CD4-positive, alpha-beta T cell treated with Interleukin-10 for 1 hour (primary cell): ENCODE measurements at regions not wholly inside any gene's neighbourhood (a gene's known extent, or its start where the extent isn't known, plus 50 kb on each side); places are given as distances from the start of the nearest gene placed in this dataset.
A peak's percentile ranks its signal among the peaks of the same experiment; 100 is the strongest.
"Not testable (repeated sequence)": the region's sequence is repeated elsewhere in the genome, so short reads cannot be mapped to it uniquely, and the experiment has no call there.

ENCODE experiments used
- DNase-seq: peaks from one replicate; pipeline ENCODE4 v3.0.0-alpha.2; 2020

DNA sequence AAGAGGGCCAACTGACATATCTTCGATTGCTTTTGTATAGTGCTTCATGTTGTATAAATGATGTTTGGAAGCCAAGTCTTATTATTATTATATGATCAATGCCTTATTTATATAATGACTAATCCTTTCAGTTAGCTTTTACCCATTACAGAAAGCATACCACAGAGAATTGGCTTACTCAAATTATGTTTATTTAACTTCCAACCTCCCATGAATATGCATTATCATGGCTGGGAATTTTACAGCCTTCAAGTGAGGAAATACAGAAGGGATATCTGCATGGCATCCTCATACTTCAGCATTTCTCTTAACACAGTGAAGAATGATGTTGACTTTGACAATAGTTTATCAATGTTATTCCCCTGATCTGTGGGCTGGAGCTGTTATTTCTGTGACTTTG, 225.9 kb upstream of the GAP43 start:
- DNase-seq, result no peak

- no peak for DNase-seq
Observed at GRCh38 chr3:115398506-115398905, 224.8 kb upstream of the GAP43 start.

DNA sequence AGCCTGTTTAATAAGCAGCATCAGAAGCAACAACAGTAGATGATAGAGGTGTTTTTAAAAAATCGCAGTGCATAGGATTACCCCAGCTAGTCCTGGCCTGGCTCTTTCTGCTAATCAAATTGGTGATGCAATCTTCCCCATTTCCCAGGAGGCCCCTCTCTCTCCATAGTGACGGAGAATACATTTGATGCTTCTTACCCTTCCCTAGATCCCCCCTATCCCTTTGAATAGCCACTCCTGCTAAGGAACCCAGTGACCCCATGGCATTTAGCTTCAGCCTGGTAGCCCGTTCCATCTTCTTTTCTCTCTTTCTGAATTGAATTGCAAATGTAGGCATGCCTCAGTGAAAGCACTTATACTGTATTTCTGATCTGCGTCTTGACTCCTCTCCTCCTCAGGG, 223.6 kb upstream of the GAP43 start:
- DNase-seq, result no peak

- no peak for DNase-seq
Observed at GRCh38 chr3:115401298-115401697, 222.0 kb upstream of the GAP43 start.

- no peak for DNase-seq
Observed at GRCh38 chr3:115401851-115402501, 221.3 kb upstream of the GAP43 start.

DNA sequence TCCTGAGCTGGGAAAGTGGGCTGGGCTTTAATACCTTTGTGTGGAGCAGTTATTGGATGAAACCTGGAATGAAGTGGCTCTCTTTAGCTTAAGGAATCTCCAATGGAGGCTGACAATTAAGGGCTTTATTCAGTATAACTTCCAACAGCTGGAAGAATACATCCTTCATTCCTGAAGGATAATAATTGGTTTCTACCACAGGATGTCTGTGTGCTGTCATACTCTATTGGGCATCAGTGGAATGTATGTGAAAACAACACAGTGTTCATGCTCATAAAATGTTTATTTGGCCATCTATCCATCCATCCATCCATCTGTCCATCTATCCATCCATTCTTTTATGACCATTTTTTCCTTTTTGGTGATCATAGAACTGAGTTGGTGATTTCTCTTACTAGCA, 220.7 kb upstream of the GAP43 start:
- DNase-seq, result no peak

- DNase-seq, result no peak
Observed at GRCh38 chr3:115403786-115404185, 219.5 kb upstream of the GAP43 start.

DNA sequence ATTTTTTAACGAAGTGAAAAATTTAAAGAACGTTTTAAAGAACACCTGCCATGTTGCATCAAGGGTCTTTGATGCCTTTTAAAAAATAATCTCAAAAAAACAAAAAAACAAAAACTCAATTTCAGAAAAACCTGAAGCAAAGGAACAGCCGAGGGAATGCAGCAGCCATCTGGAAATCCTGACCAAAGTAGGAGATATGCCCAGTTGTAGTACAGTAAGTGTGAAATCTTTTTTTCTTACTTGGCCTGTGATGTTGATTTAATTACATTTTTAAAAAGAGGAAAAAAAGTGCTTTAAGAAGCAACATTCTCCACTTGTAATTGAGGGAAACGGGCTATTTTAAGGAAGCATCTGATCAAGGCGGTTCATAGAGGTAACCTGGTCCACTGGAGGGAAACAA, 213.7 kb upstream of the GAP43 start:
- no peak for DNase-seq

- not testable (repeated sequence) for DNase-seq
Observed at GRCh38 chr3:115414610-115415009, 208.7 kb upstream of the GAP43 start.

- no peak for DNase-seq
Observed at GRCh38 chr3:115415246-115415996, 207.9 kb upstream of the GAP43 start.

DNA sequence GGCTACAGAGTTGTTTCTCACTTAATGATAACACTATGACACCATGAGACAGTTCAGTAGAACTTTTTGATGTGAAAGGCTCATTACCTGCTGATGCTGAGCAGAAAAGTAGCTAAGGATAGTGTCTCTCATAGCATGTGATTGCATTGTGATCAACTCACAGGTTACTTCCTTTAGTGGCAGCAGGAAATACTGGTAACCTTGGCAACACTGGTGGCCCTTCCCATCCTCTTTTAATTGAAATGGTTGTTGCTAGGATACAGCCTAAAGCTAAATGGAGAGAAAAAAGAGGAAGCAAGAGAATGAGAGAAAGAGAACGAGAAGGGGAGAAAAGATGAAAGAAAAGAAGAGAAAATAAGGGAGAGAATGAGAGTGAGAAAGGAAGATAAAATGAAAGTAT, 204.7 kb upstream of the GAP43 start:
- DNase-seq, result peak; percentile 13

GRCh38 chr3:115420086-115420485, 203.2 kb upstream of the GAP43 start:
- no peak for DNase-seq

DNA sequence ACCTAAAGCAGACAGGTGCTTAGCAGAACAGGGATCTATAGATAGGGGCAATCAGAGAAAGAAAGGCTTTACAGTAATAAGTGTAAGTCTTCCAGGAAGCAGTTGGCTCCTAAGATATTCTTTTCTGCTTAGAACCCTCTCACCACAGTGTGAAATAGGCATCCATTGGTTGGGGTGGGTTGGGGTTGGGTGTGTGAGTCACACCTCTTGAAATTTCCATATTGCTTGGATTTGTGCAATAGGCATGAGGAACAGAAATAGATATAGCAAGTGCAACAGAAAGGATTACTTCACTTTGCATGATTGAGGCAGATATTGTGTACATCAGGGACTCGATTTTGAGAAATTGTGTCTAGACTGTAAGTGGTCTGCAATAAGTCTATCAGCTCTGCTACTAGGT, 200.1 kb upstream of the GAP43 start:
- DNase-seq, result no peak

GRCh38 chr3:115428841-115429240, 194.5 kb upstream of the GAP43 start:
- no peak for DNase-seq

DNA sequence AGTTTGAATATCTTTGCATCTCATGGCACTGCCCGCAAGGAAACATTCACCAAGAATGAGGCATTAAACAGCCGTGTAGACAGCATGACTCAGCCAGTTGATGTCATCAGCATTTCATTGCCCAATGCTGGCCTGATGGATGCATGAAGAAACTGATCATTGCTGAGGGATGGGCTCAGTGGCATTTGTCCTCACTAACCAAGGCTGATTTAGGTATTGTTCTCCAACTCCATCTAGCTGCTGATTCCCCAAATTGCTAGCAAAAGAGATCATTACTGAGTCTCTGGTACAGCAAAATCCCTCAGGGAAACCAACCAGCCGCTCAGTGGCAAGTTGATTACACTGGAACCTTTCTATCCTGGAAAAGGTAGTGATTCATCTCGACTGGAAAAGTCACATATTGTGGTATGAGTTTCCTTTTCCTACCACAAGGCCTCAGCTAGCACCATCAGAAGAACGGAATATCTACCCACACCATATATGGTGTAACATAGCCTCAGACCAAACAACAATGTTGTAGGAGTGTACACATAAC, 186.5 kb upstream of the GAP43 start:
- no peak for DNase-seq

- no peak for DNase-seq
Observed at GRCh38 chr3:115438799-115439198, 184.5 kb upstream of the GAP43 start.

DNA sequence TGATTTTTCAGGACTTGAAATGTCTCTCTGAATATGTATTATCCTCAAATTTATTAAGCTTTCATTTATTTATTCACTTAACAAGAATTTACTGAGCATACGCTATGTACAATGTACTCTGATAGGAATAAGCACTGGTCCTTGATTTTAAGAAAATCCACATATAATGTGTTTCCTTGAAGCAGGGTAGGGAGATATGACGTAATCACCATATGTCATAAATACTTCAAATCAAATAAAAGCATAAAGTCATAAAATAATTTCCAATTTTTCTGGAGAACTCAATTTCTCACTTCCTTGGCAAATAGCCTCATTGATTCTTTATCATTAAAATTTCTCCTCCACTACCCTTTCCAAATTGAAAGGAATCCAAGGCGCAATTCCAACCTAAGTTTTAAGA, 177.8 kb upstream of the GAP43 start:
- DNase-seq, result no peak

GRCh38 chr3:115448851-115449250, 174.5 kb upstream of the GAP43 start:
- DNase-seq, result no peak

DNA sequence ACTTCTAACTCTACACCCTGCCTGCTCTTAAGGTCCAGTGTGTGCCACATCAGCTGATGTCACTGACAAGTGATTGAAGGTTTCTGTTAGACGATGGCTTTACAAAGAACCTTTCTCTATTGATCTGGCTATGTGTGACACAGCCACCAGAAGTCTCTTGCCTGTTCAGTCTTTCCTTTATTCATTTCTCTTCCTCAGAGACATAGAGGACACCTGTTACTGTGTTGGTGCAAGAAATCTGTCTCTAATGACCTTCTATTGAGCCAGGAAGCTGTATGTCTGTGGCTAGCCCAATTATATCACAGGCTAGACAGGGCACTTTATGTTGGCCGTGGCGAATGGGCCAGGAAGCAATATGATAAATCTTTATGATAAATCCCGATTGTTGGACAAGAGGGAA, 173.3 kb upstream of the GAP43 start:
- no peak for DNase-seq

- no peak for DNase-seq
Observed at GRCh38 chr3:115464036-115464435, 159.3 kb upstream of the GAP43 start.

DNA sequence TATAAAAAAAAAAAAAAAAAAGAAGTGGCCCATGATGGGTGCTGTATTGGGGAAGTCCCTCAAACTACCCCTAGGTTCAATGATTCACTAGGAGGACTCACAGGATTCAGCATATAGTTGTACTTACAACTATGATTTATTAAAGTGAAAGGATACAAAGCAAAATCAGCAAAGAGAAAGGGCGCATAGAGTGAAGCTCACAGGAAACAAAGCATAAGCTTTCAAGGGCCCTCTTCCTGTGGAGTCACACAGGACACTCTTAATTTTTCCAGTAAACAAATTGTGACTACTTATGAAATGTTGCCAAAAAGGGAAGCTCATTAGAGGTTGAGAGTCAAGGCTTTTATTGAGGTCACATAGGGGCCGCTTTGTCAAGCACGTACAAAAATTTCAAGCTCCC, 153.7 kb upstream of the GAP43 start:
- no peak for DNase-seq

DNA sequence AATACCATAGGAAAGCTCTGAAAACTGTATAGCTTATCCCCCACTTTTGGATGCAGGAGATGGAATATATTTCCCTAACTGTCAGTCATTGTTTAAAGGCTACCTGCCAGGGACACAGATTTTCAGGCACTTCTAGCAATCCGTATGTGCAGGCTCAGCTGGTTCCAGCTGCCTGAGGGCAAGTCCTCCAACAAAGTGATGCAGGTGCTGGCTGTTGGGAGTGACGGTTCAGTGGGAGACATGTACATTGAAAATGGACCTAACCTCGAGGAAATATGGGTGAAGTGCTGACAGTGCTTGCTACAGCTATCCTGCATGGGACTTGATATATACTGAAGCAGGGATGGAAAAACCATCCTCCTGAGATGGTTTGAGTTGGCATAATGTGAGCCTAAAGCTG, 153.1 kb upstream of the GAP43 start:
- no peak for DNase-seq

DNA sequence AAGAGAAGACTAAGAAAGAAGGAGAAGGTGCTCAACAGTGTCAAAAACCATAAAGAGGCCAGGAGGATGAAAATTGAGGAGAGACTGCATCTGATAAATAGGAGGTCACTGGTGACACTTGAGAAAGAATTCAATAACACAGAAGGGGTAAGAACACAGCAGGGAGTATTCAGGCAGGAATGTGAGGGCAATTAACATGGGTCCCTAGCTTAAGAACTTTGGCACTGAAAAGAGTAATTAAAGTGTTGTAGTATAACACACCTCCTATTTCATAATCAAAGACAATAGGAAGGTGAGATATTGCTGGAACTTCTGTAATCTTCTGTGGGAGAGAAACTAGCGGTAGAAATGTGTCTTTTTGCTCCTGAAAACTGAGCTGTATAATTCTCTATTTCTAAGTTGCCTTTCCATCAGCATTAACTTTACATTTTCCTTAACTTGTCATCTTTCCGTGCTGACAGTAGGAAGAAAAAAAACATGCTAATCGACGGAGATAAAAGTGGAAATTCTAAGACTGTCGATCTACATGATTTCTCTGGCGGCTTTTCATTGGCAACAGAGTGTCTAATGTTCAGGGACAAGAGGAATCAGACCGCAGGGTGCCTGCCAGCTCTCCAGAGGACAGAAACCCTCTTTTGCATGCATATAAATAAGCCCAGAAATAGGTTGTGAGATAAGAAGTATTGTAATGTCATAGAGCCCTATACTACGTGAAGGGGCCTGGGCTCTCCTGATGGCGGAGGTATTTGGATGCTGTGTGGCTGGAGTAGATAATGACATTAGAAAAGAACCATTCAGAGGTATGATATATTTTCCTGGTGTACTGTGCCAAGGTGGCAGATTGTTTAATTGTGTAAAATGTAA, 147.9 kb upstream of the GAP43 start:
- DNase-seq, result no peak

DNA sequence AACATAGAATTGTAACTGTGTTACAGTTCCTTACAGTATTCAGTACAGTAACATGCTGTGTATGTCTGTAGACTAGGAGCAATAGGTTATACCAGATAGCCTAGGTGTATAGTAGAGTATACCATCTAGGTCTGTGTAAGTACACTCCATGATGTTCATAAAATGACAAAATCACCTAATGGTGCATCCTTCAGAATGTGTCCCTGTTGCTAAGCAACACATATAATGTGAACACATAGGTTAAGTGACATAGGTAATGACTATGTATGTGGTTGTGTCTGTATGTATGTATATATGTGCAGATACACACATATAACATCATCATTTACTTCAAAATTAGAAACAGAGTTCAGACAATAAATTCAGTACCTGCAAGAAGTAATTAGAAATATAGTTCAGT, 146.8 kb upstream of the GAP43 start:
- no peak for DNase-seq
